ENCODE measurements at regions not wholly inside any gene's neighbourhood (a gene's known extent, or its start where the extent isn't known, plus 50 kb on each side); places are given as distances from the start of the nearest gene placed in this dataset.

DNA sequence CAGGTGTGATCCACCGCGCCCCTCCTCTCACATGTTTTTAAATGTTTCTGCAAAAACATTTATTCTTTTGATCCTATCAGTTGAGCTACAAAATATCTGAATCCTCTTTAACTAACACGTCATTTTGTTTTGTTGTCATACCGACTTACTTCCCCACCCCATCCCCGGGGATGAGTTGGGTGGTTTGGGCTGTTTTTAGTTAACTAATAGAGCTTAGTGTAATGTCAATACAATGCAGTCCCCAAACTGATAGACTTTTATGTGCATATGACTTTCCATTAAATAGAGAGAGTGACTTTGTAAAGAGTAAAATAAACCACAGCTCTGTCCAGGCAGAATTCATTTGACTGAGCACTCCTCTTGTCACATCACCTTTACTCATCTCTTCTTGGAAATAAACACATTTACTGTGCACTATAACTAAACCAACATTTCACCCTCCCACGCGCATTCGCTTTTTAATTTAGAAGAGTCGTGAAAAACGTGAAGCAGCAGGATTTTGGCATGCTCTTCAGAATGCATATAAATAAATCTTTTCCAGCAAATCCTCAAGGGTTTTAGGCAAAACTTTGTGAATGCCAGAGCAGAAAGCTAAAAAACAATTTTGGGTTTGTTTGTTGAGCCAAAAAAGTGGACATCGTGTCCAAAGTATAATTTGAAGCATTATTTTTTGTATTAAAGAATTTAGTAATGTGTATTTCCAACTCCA, 187.4 kb upstream of the MGMT start:
- no peak overlapping the region for H3K4me3 ChIP-seq (ENCODE audit: low read length)
- DNase-seq (ENCODE audit: low read depth) = no peak
- TF ChIP-seq, protein P1, sequence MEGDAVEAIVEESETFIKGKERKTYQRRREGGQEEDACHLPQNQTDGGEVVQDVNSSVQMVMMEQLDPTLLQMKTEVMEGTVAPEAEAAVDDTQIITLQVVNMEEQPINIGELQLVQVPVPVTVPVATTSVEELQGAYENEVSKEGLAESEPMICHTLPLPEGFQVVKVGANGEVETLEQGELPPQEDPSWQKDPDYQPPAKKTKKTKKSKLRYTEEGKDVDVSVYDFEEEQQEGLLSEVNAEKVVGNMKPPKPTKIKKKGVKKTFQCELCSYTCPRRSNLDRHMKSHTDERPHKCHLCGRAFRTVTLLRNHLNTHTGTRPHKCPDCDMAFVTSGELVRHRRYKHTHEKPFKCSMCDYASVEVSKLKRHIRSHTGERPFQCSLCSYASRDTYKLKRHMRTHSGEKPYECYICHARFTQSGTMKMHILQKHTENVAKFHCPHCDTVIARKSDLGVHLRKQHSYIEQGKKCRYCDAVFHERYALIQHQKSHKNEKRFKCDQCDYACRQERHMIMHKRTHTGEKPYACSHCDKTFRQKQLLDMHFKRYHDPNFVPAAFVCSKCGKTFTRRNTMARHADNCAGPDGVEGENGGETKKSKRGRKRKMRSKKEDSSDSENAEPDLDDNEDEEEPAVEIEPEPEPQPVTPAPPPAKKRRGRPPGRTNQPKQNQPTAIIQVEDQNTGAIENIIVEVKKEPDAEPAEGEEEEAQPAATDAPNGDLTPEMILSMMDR (IDR thresholded peaks at IDR 0.05; ENCODE audit: insufficient read depth, low read depth, low read length, missing control alignments) = no peak

DNA sequence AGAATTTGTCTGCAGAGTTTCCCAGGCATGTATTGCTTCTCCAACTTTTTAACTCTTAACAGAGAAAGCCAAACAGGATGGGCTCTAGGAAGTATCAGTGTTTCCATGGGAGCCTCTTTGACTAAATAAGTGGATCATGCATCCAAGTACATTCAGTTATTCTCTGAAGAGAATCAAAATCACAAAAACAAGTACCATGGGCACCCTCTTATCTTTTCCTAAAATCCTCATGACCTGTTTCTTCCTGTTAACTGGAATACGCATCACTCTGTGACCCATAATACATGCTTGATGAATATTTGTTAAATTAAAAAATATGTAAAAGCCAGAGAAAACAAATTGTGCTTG, 186.9 kb upstream of the MGMT start:
- H3K4me3 ChIP-seq (ENCODE audit: low read length) = no peak overlapping the region
- no peak for DNase-seq (ENCODE audit: low read depth)
- TF ChIP-seq, protein P1 (IDR thresholded peaks at IDR 0.05; ENCODE audit: insufficient read depth, low read depth, low read length, missing control alignments) = no peak

DNA sequence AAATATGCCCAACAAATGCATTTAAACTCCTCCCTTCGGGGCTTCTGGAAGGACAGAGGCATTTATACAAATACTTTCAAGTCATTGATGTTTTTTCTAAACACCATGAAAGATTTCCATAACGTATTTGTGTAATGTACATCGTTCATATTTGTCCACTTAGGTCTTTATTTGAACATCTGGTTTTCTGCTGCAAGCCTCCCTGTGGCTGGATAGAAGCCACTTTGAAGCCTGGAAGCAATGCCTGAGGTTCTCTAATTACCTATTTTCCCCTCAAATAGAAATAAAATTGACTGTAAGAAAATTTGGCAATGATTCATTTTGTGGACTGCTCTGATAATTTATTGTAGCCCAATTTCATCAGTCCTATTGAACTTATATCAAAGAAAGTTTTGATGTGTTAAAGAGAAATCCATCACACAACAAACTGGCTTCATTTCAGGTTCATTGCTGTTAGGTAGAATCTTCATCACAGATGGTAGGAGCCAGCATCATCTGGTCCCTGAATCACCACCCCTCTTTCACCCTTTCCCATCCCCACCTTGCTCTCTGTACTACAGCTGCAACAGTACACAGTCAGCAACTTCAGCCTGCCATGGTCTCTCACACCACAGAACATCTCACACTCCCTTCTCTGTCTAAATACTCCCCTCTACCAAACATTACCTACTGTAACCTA, 186.0 kb upstream of the MGMT start:
- DNase-seq (ENCODE audit: low read depth) = no peak
- H3K4me3 ChIP-seq (ENCODE audit: low read length) = no peak overlapping the region
- TF ChIP-seq, protein P1 (IDR thresholded peaks at IDR 0.05; ENCODE audit: insufficient read depth, low read depth, low read length, missing control alignments) = no peak

DNA sequence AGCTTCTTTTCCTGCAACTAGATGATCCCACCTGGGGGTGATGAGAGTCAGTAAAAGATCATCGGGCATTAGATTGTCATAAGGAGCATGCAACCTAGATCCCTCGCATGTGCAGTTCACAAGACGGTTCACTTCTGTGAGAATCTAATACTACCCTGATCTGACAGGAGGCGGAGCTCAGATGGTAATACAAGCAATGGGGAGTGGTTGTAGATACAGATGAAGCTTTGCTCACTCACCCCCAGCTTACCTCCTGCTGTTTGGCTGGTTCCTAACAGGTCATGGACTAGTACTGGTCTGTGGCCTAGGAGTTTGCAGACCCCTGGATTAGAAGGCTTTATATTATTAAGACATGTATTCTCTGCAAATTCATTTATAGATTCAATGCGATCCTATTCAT, 181.6 kb upstream of the MGMT start:
- H3K4me3 ChIP-seq (ENCODE audit: low read length) = no peak overlapping the region
- TF ChIP-seq, protein P1 (IDR thresholded peaks at IDR 0.05; ENCODE audit: insufficient read depth, low read depth, low read length, missing control alignments) = no peak
- no peak for DNase-seq (ENCODE audit: low read depth)

DNA sequence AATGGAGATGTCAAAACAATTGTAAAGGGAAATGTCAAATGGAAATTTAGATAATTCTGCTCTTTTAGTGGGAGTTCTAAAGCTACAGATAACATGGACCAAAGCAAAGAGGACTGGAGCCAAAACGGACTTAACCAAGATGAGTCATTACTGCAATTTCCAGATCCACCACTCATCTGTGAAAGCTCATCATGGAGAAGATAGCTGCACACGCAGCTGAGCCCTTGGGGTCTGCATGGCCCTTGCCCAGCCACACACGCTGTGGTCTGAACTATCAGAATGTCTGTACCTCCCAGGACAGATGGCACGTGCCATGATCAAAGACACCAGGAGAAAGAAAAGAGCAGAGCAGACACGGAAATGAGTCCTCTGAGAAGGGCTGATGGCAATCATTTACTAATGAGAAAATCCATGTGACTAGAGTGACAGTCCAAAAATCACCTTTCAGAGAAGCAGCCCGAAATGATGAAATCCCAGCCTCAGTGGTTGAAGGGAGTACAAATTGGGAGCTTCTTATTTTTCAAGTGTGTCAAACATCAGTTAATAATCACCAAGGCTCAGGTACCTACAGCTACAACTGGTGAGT, 177.9 kb upstream of the MGMT start:
- TF ChIP-seq, protein P1 (IDR thresholded peaks at IDR 0.05; ENCODE audit: insufficient read depth, low read depth, low read length, missing control alignments) = no peak
- DNase-seq (ENCODE audit: low read depth) = no peak
- H3K4me3 ChIP-seq (ENCODE audit: low read length) = no peak overlapping the region

DNA sequence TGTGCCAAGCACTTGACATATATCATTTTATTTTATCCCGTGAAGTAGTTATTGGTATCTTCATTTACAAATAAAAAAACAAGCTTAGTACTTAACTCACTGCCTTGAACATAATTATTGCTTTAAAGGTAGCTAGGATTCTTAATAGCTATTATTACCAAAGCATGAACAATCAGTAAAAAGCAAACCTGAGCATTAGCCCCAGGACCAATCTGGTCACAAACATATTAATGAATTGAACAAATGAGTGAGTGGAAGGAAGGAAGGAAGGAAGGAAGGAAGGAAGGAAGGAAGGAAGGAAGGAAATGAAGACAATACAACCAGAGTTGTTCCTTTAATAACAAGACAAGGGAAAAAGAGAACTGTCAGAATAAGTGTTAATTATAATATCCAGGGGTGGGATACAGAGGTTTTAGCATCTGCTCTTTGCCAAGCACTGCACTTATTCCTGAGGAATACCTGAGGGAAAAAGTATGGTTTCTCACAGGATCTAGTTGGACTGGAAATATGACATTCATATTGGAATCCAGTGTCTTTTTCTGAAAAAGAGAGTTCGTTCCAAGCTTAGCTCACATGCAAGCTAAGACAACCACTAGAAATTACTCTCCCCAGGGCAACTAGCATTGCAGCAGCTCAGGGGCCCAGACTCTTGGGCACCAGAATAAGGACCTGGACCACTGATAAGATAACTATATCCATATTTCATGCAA, 172.9 kb upstream of the MGMT start:
- H3K4me3 ChIP-seq (ENCODE audit: low read length) = no peak overlapping the region
- TF ChIP-seq, protein P1 (IDR thresholded peaks at IDR 0.05; ENCODE audit: insufficient read depth, low read depth, low read length, missing control alignments) = no peak
- no peak for DNase-seq (ENCODE audit: low read depth)

All from epithelial cell of esophagus (primary cell).